ENCODE measurements at regions not wholly inside any gene's neighbourhood (a gene's known extent, or its start where the extent isn't known, plus 50 kb on each side); places are given as distances from the start of the nearest gene placed in this dataset.

DNA sequence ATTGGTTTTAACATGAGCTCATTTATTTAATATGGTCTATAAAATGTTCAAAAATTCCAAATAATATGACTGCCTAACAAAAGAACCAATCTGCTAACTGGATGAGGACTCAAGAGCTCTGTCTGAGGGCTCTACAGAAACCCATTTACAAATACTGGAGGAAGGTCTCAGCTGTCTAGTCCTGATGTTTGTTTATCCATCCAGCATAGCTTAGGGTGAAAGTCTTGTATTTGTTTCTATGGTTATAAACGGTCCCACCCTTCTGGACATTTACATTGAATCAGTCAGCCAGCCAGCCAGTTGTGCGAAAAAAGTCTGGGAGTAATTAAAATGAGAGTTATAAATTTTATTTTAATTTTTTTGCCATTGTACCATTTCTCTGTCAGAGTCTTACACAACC lies 220.7 kb downstream of the BMP4 start:
- TF ChIP-seq, protein P1, sequence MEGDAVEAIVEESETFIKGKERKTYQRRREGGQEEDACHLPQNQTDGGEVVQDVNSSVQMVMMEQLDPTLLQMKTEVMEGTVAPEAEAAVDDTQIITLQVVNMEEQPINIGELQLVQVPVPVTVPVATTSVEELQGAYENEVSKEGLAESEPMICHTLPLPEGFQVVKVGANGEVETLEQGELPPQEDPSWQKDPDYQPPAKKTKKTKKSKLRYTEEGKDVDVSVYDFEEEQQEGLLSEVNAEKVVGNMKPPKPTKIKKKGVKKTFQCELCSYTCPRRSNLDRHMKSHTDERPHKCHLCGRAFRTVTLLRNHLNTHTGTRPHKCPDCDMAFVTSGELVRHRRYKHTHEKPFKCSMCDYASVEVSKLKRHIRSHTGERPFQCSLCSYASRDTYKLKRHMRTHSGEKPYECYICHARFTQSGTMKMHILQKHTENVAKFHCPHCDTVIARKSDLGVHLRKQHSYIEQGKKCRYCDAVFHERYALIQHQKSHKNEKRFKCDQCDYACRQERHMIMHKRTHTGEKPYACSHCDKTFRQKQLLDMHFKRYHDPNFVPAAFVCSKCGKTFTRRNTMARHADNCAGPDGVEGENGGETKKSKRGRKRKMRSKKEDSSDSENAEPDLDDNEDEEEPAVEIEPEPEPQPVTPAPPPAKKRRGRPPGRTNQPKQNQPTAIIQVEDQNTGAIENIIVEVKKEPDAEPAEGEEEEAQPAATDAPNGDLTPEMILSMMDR (conservative IDR thresholded peaks at IDR 0.05), result no peak
- Mint-ChIP-seq H3K36me3 (ENCODE audit: low read depth) (no peaks in the 10 kb centered on the region), H3K27me3 (ENCODE audit: insufficient read depth) (no peaks in the 10 kb centered on the region), H3K9me3 (no peaks in the 10 kb centered on the region), H3K4me3 (no peak overlapping the region), H3K27ac (no peak overlapping the region), H3K4me1 (no peaks in the 10 kb centered on the region)
- Histone ChIP-seq H3K36me3 (ENCODE audit: control insufficient read depth, insufficient read depth, low read length) (no peaks in the 10 kb centered on the region), H3K9me3 (ENCODE audit: control insufficient read depth, low read length) (no peaks in the 10 kb centered on the region), H3K27ac (ENCODE audit: low read depth, low read length) (no peak overlapping the region), H3K4me1 (ENCODE audit: control insufficient read depth, insufficient read depth, low read length) (no peaks in the 10 kb centered on the region), H3K27me3 (ENCODE audit: control insufficient read depth, insufficient read depth, low read length, poor library complexity, severe bottlenecking) (no peaks in the 10 kb centered on the region), H3K4me3 (ENCODE audit: low read length) (no peak overlapping the region), H3K9ac (ENCODE audit: extremely low read depth, low read length, poor library complexity, severe bottlenecking) (no peak overlapping the region)
- 36% methylated on average over 1 of the region's 2 CpGs; no CpG with 5 or more reads in 1 of the 2 experiments for WGBS, 2 experiments (ENCODE audit: insufficient coverage in 1 of 2, insufficient read length in 1 of 2)
- DNase-seq, result no peak

DNA sequence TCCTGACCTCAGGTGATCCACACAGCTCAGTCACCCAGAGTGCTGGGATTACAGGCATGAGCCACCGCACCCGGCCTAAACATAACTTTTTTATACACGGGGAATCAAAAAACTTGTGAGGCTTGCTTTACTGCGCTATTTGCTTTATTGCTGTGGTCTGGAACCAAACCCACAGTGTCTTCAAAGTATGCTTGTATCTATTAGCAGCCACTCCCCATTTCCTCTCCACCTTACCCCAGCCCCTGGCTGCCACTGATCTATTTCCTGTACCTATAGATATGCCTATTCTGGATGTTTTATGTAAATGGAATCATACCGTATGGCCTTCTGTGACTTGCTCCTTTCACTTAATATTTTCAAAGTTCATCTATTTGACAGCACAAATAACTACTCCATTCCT lies 233.4 kb downstream of the BMP4 start:
- peaks cover 9% of the 10 kb centered on the region for H3K9me3 Mint-ChIP-seq
- no peaks in the 10 kb centered on the region for H3K4me1 Mint-ChIP-seq
- no peak overlapping the region for H3K27ac Mint-ChIP-seq
- H3K4me3 Mint-ChIP-seq, result no peak overlapping the region
- Histone ChIP-seq H3K9ac (ENCODE audit: extremely low read depth, low read length, poor library complexity, severe bottlenecking) (no peak overlapping the region), H3K4me3 (ENCODE audit: low read length) (no peak overlapping the region), H3K4me1 (ENCODE audit: control insufficient read depth, insufficient read depth, low read length) (no peaks in the 10 kb centered on the region), H3K36me3 (ENCODE audit: control insufficient read depth, insufficient read depth, low read length) (no peaks in the 10 kb centered on the region), H3K9me3 (ENCODE audit: control insufficient read depth, low read length) (peaks cover 18% of the 10 kb centered on the region), H3K27me3 (ENCODE audit: control insufficient read depth, insufficient read depth, low read length, poor library complexity, severe bottlenecking) (no peaks in the 10 kb centered on the region), H3K27ac (ENCODE audit: low read depth, low read length) (no peak overlapping the region)
- no peak for DNase-seq
- no peaks in the 10 kb centered on the region for H3K27me3 Mint-ChIP-seq (ENCODE audit: insufficient read depth)
- H3K36me3 Mint-ChIP-seq (ENCODE audit: low read depth), result no peaks in the 10 kb centered on the region
- TF ChIP-seq, protein P1 (conservative IDR thresholded peaks at IDR 0.05), result no peak
- WGBS, 2 experiments (ENCODE audit: insufficient coverage in 1 of 2, insufficient read length in 1 of 2), result 88 to 91% methylated on average over 4 to 5 of the region's 5 CpGs

DNA sequence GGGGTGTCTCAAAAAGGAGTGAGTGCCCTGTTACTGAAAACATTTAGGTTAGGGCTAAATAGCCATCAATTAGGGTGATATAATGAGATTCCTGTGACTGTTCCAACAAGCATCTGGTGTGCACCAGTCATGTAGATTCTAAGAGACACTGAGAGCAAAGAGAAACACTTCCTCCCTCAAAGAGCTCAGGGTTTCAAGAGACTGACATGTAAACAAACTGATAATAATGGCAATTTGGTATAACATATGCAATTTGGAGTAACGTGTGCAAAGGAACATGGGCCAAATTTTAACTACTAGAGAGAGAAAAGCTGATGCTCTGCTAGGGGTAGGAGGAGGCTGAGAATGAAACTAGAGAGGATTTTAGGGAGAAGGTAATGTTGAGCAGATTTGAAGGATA lies 237.1 kb downstream of the BMP4 start:
- DNase-seq, result no peak
- Histone ChIP-seq H3K27ac (ENCODE audit: low read depth, low read length) (no peak overlapping the region), H3K4me1 (ENCODE audit: control insufficient read depth, insufficient read depth, low read length) (no peaks in the 10 kb centered on the region), H3K9me3 (ENCODE audit: control insufficient read depth, low read length) (peaks cover 18% of the 10 kb centered on the region), H3K27me3 (ENCODE audit: control insufficient read depth, insufficient read depth, low read length, poor library complexity, severe bottlenecking) (no peaks in the 10 kb centered on the region), H3K36me3 (ENCODE audit: control insufficient read depth, insufficient read depth, low read length) (no peaks in the 10 kb centered on the region), H3K9ac (ENCODE audit: extremely low read depth, low read length, poor library complexity, severe bottlenecking) (no peak overlapping the region), H3K4me3 (ENCODE audit: low read length) (no peak overlapping the region)
- Mint-ChIP-seq H3K36me3 (ENCODE audit: low read depth) (no peaks in the 10 kb centered on the region), H3K4me1 (no peaks in the 10 kb centered on the region), H3K4me3 (no peak overlapping the region), H3K27me3 (ENCODE audit: insufficient read depth) (no peaks in the 10 kb centered on the region), H3K9me3 (peaks cover 9% of the 10 kb centered on the region), H3K27ac (no peak overlapping the region)
- WGBS, 2 experiments (ENCODE audit: insufficient coverage in 1 of 2, insufficient read length in 1 of 2), result 92 to 93% methylated on average over 1 of the region's 1 CpG
- TF ChIP-seq, protein P1 (conservative IDR thresholded peaks at IDR 0.05), result no peak
